NOMO-1 (cell line): ENCODE measurements at regions not wholly inside any gene's neighbourhood (a gene's known extent, or its start where the extent isn't known, plus 50 kb on each side); places are given as distances from the start of the nearest gene placed in this dataset.
A peak's percentile ranks its signal among the peaks of the same experiment; 100 is the strongest.

Experiments
- DNase-seq, 2 experiments: peaks; one replicate each; lab custom pipeline; 2025; ENCODE audit not compliant: unreplicated experiment in 2 of 2; lab: John Stamatoyannopoulos, UW

DNA sequence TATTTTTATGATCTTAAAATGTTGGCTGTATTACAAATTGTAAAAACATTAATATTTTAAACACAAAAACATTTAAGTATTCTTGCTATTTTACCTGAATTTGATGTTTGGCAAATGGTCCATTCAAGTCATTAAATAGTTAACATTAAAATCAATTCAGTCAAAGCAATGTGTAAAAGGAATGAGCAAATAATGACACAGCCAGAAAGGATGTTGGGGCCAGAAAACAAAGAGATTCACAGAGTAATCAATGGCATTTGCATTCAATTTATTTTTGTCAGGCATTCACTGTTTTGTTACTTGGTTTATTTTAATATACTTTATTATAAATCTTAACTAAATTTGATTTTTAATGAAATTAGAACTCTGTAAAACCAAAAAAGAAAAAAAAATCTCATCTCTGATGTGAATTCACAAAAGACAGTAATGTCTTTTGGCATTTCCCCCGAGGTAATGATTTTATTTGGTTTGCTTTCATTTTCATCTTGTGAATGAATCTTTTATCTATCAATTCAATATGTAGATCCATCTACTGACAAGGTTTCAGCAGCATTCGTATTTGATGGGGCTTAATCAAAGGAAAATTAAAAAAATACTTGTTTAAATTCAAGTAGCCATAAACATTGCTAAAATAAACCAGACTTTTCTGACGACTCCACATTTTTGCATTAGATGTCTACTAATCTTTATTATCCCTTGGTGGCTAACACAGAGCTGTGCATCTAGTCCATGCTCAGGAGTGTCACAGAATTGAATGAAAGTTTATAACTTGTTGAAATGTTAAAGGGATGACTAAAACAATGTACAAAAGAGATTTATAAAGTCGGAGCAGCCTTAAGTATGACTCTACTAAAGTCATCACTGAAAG is 866.7 kb upstream of the GJE1 start:
- DNase-seq = no peak

DNA sequence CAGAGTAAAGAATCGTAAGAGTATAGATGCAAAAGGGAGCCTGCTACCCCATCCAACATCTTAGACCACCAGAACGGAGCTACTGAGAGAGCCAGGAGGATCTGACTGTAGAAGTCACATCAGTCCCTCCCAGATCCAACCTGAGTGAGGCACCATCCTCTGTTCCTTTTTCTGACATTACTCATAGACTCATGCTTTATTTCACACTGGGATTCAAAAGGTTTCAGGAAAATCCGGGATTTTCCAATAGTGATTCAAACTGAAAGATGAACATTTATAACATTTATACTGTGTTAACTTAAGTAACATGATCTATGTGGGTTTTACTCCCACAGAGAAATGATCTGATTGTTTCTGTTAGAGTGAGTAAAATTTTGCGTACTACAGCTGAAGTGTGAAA is 868.6 kb upstream of the GJE1 start:
- no peak for DNase-seq

DNA sequence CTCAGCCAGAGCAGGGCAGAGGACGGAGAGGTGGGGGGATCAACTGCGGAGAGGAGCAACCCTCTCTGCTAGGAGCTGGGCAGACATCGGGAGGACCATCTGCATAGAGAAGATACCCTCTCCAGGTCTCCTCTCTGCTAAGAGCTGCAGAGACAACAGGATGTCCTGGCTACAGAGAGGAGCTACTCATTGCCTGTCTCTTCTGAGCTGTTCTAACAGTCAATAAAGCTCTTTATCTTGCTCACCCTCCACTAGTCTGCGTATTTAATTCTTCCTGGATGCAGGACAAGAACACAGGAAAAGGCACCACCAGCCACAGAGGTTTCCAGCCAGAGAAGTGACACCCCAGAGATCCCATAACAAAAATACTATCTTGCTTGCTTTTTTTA is 871.1 kb upstream of the GJE1 start:
- DNase-seq = no peak

DNA sequence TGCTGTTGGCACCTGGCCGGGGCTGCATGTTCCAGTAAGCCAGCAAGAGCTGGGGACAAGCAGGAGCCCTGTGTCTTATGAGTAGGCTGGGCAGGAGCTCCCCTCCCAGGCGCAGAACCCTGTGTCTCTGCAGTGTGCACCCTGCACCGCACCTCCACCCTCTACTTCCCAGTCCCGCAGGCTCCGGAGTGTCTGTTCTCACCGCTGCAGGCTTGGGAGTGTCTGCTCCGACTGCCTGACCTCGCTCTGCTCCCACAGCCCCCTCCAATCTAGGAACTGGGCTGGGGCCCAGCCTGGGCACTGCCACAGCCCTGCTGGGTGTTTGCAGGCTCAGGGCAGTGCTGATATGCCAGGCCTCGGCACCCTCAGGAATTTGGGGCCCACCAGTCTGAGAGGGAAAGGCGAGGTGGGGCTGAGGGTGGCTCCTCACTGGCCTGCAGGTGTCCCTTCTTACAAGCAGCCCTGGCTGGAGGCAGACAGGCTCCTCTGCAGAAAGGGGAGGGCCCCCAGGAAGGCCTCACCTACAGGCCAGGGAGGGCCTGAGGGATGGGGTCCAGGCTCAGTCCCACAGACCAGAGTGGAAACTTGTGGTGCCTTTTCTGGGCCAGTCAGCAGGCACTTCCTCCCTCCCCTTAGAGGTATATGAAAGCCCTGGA is 871.6 kb upstream of the GJE1 start:
- no peak for DNase-seq

DNA sequence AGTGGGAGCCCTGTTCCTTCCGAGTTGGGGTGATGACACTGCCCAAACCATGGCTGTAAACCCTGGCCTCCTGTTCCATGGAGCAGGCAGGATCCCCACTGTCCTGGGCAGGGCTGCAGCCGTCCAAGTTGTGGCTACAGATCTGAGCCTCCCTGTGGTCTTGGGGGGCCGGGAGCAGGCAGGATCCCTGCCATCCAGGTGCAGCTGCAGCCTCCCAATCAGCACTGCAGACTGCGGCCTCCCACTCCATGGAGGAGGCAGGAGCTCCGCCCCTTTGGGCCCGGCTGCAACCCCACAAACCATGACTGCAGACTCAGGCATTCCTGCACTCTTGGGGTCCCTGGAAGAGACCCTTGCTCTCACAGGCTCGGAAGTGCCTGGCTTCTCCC is 872.1 kb upstream of the GJE1 start:
- DNase-seq = no peak

DNA sequence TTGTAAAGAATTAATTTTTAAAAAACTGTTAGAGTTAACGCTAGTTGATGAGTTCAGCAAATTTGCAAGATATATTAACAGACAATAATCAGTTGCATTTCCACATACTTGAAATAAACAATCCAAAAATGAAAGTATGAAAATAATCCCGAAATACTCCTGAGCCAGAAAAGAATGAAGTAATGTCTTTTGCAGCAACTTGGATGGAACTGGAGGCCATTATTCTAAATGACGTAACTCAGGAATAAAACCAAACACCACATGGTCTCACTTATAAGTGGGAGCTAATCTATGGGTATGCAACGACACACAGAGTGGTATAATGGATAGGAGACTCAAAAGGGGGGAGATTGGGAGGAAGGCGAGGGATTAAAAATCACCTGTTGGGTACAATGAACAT is 872.9 kb upstream of the GJE1 start:
- DNase-seq = no peak

DNA sequence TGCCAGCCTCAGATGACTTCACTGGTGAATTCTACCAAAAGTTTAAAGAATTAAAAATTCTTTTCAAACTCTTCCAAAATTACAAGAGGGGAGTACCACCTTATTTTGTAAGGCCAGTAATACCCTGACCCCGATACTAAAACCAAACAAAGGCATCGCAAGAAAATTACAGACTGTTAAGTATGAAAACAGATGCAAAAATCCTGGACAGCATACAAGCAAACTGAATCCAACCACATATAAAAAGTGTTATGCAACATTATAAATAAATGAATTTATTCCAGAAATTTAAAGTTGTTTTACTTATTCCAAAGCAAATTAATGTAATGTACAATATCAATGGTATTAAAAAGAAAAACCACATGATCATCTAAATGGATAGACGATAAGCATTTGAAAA is 873.6 kb upstream of the GJE1 start:
- DNase-seq = no peak

DNA sequence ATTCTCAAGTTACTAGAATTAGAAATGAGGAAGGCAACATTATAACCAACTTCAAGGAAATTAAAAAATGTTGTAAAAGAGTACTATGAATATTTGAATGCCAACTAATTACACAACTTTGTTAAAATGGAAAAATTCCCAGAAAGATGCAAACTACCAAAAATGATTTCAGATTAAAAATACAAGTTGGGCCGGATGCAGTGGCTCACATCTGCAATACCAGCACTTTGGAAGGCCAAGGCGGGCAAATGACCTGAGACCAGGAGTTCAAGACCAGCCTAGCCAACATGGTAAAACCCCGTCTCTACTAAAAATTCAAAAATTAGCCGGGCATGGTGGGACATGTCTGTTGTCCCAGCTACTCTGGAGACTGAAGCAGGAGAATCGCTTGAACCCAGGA is 874.2 kb upstream of the GJE1 start:
- DNase-seq = no peak

DNA sequence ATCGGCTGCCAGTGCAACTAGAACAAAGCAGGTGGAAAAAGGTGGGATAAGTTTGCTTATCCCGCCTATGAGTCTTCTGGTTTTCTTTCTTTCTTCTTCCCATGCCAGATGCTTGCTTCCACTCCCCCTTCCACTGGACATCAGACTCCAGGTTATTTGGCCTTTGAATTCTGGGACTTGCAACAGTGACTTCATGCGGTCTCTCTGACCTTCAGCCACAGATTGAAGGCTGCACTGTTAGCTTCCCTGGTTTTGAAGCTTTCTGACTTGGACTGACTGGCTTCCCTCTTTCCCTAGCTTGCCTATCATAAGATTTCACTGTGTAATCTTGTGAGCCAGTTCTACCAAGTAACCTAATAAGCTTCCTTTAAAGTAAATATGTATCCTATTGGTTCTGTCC is 878.4 kb upstream of the GJE1 start:
- no peak for DNase-seq

DNA sequence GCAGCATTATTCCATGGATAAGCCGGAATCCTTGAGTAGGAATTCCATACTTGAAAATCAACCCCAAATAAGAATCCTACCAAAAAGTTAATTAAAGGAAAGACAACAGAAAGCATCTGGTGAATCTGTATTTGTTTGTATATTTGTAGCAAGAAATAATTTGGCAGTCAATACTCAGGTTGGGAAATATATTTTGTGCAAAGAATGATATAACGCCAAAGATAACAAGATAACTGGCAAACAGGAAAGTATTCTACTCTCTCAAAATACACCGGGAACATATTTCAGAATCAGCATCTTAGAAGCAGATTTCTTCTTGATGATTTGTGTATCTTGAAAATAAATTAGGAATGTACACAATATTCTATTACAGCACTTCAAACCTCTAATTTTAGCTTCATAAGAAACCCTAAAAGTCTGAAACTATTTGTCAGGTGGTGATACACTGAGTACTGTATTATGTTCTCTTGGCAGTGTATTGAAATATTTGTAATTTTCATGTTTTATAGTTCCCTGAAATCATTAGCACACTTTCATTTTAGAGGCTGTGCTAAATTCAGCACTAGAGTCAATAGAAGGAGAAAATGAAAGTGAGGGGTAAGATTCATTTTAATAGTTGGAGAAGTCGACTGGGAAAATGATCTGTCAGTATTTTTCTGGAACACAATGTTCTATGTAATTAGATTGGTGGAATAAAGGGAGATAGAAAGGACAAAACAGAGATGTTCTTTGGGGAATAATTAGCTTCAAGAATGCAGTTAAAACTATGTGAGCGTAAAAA is 879.7 kb upstream of the GJE1 start:
- DNase-seq = no peak

DNA sequence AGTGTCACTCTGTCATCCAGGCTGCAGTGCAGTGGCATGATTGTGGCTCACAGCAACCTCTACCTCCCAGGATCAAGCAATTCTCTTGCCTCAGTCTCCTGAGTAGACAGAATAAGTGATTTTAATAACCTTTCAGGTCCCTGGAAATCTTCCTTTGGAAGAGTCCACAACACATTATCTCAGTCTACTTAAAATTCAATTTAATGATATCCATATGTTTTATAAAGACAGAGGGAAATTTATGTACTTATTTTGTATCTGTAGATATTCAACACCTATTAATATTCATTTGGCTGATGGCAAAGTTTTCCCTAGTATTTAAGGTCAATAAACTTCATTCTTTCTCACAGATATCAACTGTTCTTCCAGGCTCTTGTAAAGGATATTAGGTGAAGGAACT is 881.4 kb upstream of the GJE1 start:
- DNase-seq = no peak

DNA sequence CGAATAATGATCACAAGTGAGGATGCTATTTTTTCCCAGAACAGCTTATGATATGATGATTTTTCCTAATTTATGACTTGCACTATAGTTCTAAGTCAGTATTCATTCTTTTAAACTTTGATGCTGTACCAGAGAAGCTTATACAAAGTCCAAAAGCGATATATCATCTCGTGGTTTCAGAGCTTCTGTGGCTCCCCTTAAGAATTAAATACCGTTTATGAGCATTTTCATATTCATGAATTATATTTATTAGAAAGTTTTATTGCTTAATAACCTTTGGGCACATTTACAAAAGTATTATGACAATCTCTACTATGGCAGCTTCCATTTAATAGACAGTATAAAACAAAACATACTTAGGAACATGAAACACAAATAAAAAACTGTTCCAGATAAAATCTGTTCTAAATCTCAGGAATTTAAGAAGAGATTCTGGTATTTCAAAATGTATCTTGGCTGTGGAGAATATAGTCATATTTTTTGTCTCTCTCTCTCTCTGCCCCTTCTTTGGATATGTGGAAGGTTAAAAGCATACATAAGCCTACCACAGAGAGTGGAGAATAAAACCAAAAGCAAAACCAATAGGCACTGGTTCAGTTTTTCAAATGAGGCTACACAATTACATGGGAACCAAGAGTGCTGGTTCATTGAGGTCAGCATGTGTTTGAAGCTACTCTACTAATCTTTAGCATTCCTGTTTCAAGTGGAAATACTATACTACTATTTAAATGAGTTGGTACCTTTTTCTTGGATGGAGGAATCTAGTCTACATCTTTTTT is 884.5 kb upstream of the GJE1 start:
- DNase-seq = no peak

DNA sequence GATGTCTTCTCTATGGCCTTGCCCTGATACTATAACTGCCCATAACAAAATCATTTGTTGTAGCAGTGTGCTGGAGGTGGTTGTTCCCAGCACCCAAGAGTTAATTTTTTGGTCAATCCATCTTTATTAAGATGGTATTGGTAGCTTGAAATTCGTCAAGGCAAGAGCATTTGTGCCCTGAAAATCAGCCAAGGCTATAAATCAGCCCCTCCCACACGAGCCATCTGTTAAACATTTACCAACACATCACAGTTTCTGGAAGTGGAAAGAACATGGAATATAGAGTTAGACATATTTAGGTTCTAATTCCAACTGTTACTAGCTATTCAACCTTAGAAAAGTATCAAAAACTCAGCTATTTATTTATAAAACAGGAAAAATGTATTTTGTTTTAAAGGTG is 888.4 kb upstream of the GJE1 start:
- DNase-seq = no peak

DNA sequence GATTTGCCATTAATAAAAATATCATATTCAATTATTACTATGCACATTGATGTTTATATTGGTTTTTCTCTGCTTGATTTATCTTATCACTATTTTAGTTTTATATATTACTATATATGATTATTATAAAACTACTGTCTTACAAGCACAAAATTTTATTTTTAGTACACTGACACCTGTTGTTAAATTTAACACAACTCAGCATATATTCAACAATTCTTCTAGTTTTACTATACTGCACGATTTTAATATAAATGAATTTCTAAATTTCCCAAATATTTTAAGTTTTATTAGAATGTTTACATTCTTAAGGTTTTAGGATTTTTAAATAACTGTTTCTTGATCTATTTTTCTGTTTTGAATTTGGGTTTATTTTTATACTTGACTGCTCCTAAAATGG is 889.8 kb upstream of the GJE1 start:
- DNase-seq = no peak

DNA sequence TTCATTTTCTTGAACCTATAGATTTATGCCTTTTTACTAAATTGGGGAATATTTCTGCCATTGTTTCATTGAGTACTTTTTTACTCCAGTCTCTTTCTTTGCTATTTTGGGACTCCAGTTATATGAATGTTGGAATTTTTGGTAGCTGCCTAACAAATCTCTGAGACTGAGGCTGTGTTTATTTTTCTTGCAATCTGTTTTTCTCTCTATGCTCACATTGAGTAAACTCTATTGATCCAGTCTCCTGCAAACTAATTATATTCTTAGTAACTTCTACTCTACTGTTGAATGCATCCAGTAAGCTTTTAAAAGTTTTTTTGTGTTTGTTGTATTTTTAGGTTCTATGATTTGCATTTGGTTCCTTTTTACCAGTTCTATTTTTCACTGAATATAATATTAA is 903.4 kb upstream of the GJE1 start:
- no peak for DNase-seq

DNA sequence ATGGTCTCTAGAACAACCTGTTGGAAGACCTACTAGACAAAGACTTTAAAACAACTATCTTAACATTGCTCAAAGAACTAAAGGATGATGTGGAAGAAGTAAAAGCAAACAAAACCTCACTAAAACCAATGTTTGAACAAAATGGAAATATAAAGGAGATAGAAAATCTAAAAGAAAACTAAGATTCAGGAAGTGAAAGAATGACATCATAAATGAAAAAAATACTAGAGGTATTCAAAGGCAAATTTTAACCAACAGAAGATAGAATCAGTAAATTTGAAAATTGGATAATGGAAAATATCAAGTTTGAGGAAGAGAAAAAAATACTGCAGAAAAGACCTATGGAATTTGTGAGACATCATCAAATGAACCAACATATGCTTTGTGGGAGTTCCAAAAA is 914.1 kb upstream of the GJE1 start:
- peak in 1 of 2 experiments; percentile 6 for DNase-seq

DNA sequence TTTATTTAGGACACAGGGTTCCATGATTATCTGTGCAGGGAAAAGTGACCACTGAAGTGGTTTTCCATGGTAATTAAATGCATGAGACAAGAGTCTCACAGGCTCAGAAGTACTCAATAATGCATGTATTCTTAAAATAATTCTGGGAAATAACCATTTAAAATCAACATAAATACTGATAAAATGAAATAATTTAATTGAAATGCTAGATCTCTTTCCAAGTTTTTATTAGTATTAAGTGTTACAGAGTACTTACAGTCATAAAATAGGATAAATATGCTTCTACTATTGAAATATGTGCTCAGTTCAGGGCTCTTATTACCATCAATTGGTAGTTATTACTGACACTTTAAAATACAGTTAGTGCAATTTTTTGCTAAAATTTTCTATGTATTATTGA is 916.0 kb upstream of the GJE1 start:
- no peak for DNase-seq

DNA sequence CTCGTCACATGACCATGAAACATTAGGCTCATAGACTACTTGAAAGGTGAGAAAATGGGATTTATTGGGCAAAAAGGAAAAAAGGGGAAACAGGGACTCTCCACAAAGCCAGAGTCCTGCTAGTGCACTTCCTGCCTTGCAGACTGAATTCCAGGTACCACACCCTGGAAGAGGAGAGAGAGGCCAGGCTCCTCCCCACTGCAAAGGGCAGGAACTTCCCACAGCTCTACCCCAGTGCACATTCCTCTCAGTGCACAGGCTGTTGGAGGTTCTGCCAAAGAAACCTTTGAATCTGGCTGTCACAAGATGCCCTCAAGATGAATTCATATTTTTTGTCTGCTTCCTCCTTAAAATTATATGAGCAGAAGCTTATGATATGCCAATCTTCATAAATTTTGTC is 920.4 kb upstream of the GJE1 start:
- DNase-seq = no peak

DNA sequence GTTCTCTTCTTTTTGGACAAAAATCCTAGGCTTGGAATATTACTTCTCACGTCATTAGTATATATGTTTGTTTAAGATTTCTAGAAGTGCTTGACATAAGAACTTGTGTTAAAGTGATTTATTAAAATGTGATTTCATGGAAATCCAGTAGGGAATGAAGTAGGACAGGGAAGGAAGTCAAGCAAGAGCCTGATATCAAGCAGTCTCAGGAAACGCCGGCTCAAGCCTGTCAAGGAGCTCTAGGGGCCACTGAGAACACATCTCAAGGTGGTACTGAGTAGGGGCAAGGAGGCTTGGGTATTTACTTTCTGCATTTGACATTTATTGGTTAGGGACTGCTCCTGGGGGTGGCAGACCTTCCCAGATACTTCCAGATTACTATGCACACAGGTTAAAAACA is 920.9 kb upstream of the GJE1 start:
- DNase-seq = no peak

DNA sequence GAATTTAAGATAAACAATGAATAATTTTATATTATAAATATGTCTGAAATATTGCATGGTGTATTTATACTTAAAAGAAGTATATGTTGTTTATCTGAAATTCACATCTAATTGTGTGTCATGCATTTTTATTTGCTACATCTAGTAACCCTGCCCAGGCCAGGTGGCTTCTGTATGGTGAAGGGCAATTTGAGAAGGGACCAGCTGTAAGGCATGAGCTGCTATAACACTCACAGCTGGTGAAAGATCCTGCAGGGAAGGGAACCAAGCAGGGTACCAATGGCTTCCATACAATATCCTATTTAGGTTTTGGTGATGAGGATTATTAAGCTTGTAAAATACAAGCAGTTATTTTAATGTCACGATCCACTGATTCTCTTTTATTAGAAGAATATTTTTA is 921.8 kb upstream of the GJE1 start:
- DNase-seq = no peak

DNA sequence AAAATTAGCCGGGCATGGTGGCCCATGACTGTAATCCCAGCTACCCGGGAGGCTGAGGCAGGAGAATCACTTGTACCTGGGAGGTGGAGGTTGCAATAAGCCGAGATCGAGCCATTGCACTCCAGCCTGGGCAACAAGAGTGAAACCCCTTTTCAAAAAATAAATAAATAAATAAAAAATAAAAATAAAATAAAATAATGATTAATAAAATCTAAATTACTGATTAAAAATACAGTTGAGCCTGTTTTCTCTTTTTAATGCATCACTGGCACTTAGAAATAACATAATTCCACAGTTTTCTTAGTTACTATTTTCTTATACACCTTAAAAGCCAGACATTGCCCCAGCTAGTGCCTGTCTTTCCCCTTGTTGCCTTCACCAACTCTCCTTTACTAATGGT is 922.8 kb upstream of the GJE1 start:
- no peak for DNase-seq
